BLaER1 treated with 17β-estradiol and CSF1 and Interleukin-3, amounts not matched to agents 10 nM and 100 nM (cell line): ENCODE measurements at regions not wholly inside any gene's neighbourhood (a gene's known extent, or its start where the extent isn't known, plus 50 kb on each side); places are given as distances from the start of the nearest gene placed in this dataset.

ENCODE experiments used
- H3K27ac ChIP-seq, 11 experiments: shearing (Covaris generic); formaldehyde crosslinking; 2 replicates each; pipeline ENCODE4 v1.8.1; 2022
- H3K27me3 ChIP-seq, 11 experiments: shearing (Covaris generic); formaldehyde crosslinking; 2 replicates each; pipeline ENCODE4 v1.8.1; 2022
- H3K36me3 ChIP-seq, 11 experiments: shearing (Covaris generic); formaldehyde crosslinking; 2 replicates each; pipeline ENCODE4 v1.8.1; 2022
- H3K4me1 ChIP-seq, 10 experiments: shearing (Covaris generic); formaldehyde crosslinking; 2 replicates each; pipeline ENCODE4 v1.8.1; 2022
- H3K4me2 ChIP-seq, 11 experiments: shearing (Covaris generic); formaldehyde crosslinking; 2 replicates each; pipeline ENCODE4 v1.8.1; 2022
- H3K4me3 ChIP-seq, 10 experiments: shearing (Covaris generic); formaldehyde crosslinking; 2 replicates each; pipeline ENCODE4 v1.8.1; 2022
- H3K9ac ChIP-seq, 11 experiments: shearing (Covaris generic); formaldehyde crosslinking; 2 replicates each; pipeline ENCODE4 v1.8.1; 2022
- H3K9me3 ChIP-seq, 11 experiments: shearing (Covaris generic); formaldehyde crosslinking; replicated peaks in 1 of 11; 2 replicates each; pipeline ENCODE4 v1.8.1; 2022
- H4K20me1 ChIP-seq, 11 experiments: shearing (Covaris generic); formaldehyde crosslinking; 2 replicates each; pipeline ENCODE4 v1.8.1; 2022
- Cebpa-rat ChIP-seq, 11 experiments: shearing (Covaris generic); IDR thresholded peaks; 2 replicates each; pipeline ENCODE4 v1.8.1; 2022

GRCh38 chr10:130430291-130430690, 294.1 kb downstream of the GLRX3 start:
- H3K4me3 ChIP-seq, result no peak overlapping the region
- H3K27me3 ChIP-seq, result no peaks in the 10 kb centered on the region
- no peaks in the 10 kb centered on the region for H3K4me1 ChIP-seq
- H3K27ac ChIP-seq, result no peak overlapping the region
- no peak overlapping the region for H3K4me2 ChIP-seq
- no peaks in the 10 kb centered on the region for H4K20me1 ChIP-seq
- TF ChIP-seq Cebpa-rat (IDR thresholded peaks at IDR 0.05), result no peak
- no peaks in the 10 kb centered on the region for H3K36me3 ChIP-seq
- H3K9me3 ChIP-seq, result peaks cover 0 to 17% (median 0%) of the 10 kb centered on the region in 11 experiments; a peak in 7 of 22 replicates
- H3K9ac ChIP-seq, result no peak overlapping the region

GRCh38 chr10:130430852-130431704, 294.9 kb downstream of the GLRX3 start:
- Histone ChIP-seq H3K4me1 (no peaks in the 10 kb centered on the region), H3K4me3 (no peak overlapping the region), H3K36me3 (no peaks in the 10 kb centered on the region), H3K27ac (no peak overlapping the region), H3K27me3 (no peaks in the 10 kb centered on the region), H4K20me1 (no peaks in the 10 kb centered on the region), H3K9ac (no peak overlapping the region), H3K9me3 (peaks cover 0 to 17% (median 0%) of the 10 kb centered on the region in 11 experiments; a peak in 7 of 22 replicates), H3K4me2 (no peak overlapping the region)
- no peak for TF ChIP-seq Cebpa-rat (IDR thresholded peaks at IDR 0.05)

DNA sequence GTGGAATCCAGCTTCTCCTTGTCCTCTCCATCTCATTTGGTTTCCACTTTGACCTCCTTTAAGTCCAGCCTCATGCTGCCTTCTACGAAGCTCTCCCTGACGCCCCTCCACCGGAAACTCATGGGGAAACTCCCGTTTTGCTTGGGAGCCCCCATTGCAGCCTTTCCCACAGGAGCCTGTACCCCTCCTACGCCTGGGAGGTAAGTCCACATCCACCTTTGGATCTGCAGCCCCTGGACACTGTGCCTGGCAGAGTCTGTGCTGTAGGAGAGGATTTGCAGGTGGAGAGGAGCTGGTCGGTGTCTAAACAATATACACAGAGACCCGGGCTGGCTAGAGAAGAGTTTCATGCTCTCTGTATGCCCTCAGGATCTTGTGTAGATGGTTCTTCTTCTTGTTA, 296.1 kb downstream of the GLRX3 start:
- no peak overlapping the region for H3K9ac ChIP-seq
- H3K36me3 ChIP-seq, result no peaks in the 10 kb centered on the region
- peaks cover 0 to 17% (median 0%) of the 10 kb centered on the region in 11 experiments; a peak in 8 of 22 replicates for H3K9me3 ChIP-seq
- no peaks in the 10 kb centered on the region for H3K27me3 ChIP-seq
- H3K4me3 ChIP-seq, result no peak overlapping the region
- no peak overlapping the region for H3K27ac ChIP-seq
- H3K4me2 ChIP-seq, result no peak overlapping the region
- no peaks in the 10 kb centered on the region for H3K4me1 ChIP-seq
- no peak for TF ChIP-seq Cebpa-rat (IDR thresholded peaks at IDR 0.05)
- H4K20me1 ChIP-seq, result no peaks in the 10 kb centered on the region

GRCh38 chr10:130432850-130433249, 296.7 kb downstream of the GLRX3 start:
- Histone ChIP-seq H3K4me3 (no peak overlapping the region), H3K27ac (no peak overlapping the region), H3K4me1 (no peaks in the 10 kb centered on the region), H3K36me3 (no peaks in the 10 kb centered on the region), H3K9me3 (peaks cover 0 to 17% (median 0%) of the 10 kb centered on the region in 11 experiments; a peak in 8 of 22 replicates), H4K20me1 (no peaks in the 10 kb centered on the region), H3K4me2 (no peak overlapping the region), H3K9ac (no peak overlapping the region), H3K27me3 (no peaks in the 10 kb centered on the region)
- TF ChIP-seq Cebpa-rat (IDR thresholded peaks at IDR 0.05), result no peak

GRCh38 chr10:130434446-130435385, 298.5 kb downstream of the GLRX3 start:
- Histone ChIP-seq H3K4me3 (no peak overlapping the region), H3K27me3 (no peaks in the 10 kb centered on the region), H3K9me3 (peaks cover 0 to 17% (median 0%) of the 10 kb centered on the region in 11 experiments; a peak in 8 of 22 replicates), H4K20me1 (no peaks in the 10 kb centered on the region), H3K36me3 (no peaks in the 10 kb centered on the region), H3K4me1 (peaks cover 0 to 14% (median 10%) of the 10 kb centered on the region in 10 experiments; a peak in 13 of 20 replicates), H3K4me2 (no peak overlapping the region), H3K27ac (no peak overlapping the region), H3K9ac (no peak overlapping the region)
- no peak for TF ChIP-seq Cebpa-rat (IDR thresholded peaks at IDR 0.05)

GRCh38 chr10:130435961-130436360, 299.8 kb downstream of the GLRX3 start:
- H3K4me1 ChIP-seq, result peaks cover 0 to 15% (median 10%) of the 10 kb centered on the region in 10 experiments; a peak in 13 of 20 replicates
- no peaks in the 10 kb centered on the region for H3K36me3 ChIP-seq
- no peak overlapping the region for H3K27ac ChIP-seq
- H3K4me2 ChIP-seq, result no peak overlapping the region
- H3K4me3 ChIP-seq, result no peak overlapping the region
- no peak for TF ChIP-seq Cebpa-rat (IDR thresholded peaks at IDR 0.05)
- H4K20me1 ChIP-seq, result no peaks in the 10 kb centered on the region
- no peaks in the 10 kb centered on the region for H3K27me3 ChIP-seq
- H3K9ac ChIP-seq, result no peak overlapping the region
- H3K9me3 ChIP-seq, result peaks cover 0 to 17% (median 0%) of the 10 kb centered on the region in 11 experiments; a peak in 8 of 22 replicates

DNA sequence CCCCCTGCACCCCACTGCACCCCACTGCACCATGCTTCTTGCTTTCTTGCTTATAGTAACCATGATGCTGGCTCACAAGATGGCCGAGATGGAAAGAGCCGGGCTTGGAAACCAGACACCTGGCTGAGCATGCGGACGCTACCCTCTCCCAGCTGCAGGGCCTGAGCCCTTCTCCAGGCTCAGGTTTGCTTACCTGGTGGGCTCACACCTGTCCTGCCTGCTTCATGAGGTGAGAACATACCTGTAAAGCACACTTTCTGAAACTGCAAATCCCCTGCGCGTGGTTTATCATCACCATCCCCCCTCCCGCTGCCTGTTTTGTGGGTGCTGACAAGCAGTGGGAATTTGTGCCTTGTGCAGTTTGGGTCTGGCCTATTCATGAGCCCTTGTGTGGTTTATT, 302.7 kb downstream of the GLRX3 start:
- H3K4me1 ChIP-seq, result peaks cover 0 to 15% (median 10%) of the 10 kb centered on the region in 10 experiments; a peak in 13 of 20 replicates
- peaks cover 0 to 11% (median 0%) of the 10 kb centered on the region in 11 experiments; a peak in 6 of 22 replicates for H3K9me3 ChIP-seq
- no peaks in the 10 kb centered on the region for H3K27me3 ChIP-seq
- no peaks in the 10 kb centered on the region for H3K36me3 ChIP-seq
- H4K20me1 ChIP-seq, result no peaks in the 10 kb centered on the region
- no peak overlapping the region for H3K27ac ChIP-seq
- H3K9ac ChIP-seq, result no peak overlapping the region
- H3K4me3 ChIP-seq, result no peak overlapping the region
- TF ChIP-seq Cebpa-rat (IDR thresholded peaks at IDR 0.05), result no peak
- peak overlapping the region in 8 of 11 experiments; percentile 8 to 60 (median 52); a peak in 14 of 22 replicates for H3K4me2 ChIP-seq

- Histone ChIP-seq H3K4me1 (peaks cover 0 to 15% (median 10%) of the 10 kb centered on the region in 10 experiments; a peak in 13 of 20 replicates), H3K9ac (no peak overlapping the region), H3K4me3 (no peak overlapping the region), H3K4me2 (peak overlapping the region in 1 of 11 experiments; percentile 56; a peak in 3 of 22 replicates), H3K27ac (no peak overlapping the region), H3K9me3 (peaks cover 0 to 11% (median 0%) of the 10 kb centered on the region in 11 experiments; a peak in 6 of 22 replicates), H3K27me3 (no peaks in the 10 kb centered on the region), H4K20me1 (no peaks in the 10 kb centered on the region), H3K36me3 (no peaks in the 10 kb centered on the region)
- no peak for TF ChIP-seq Cebpa-rat (IDR thresholded peaks at IDR 0.05)
These were observed 303.6 kb downstream of the GLRX3 start for GRCh38 chr10:130439766-130440165.

DNA sequence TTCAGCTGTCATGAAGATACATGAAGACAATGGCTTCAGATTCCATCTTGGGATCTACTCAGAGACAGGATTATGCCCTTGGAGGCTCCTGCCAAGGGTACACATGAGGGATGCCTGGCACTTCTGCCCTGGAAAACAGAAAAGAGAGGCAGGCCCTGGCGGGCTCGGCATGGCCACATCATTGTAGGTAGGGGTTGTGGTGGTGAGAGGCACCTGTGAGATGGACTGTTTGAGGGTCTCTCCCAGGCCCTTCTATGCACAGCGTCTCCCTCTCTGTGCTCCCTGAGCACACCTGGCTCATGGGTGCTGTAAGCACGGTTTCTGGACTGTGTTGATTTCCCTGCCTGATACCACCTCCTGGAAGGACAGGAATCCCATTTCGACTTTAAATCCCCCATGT, 304.3 kb downstream of the GLRX3 start:
- Histone ChIP-seq H3K4me3 (no peak overlapping the region), H3K4me2 (no peak overlapping the region), H3K36me3 (no peaks in the 10 kb centered on the region), H3K9ac (no peak overlapping the region), H4K20me1 (no peaks in the 10 kb centered on the region), H3K4me1 (peaks cover 0 to 15% (median 10%) of the 10 kb centered on the region in 10 experiments; a peak in 13 of 20 replicates), H3K27ac (no peak overlapping the region), H3K27me3 (no peaks in the 10 kb centered on the region), H3K9me3 (peaks cover 0 to 11% (median 0%) of the 10 kb centered on the region in 11 experiments; a peak in 4 of 22 replicates)
- TF ChIP-seq Cebpa-rat (IDR thresholded peaks at IDR 0.05), result no peak
